H1 (cell line): ENCODE measurements at regions not wholly inside any gene's neighbourhood (a gene's known extent, or its start where the extent isn't known, plus 50 kb on each side); places are given as distances from the start of the nearest gene placed in this dataset.

Source experiments
- CTCF ChIA-PET: fragments of 300-600 bp; sonication (Branson Sonifier 250); formaldehyde crosslinking; loops from one replicate; lab custom pipeline; 2021; ENCODE audit not compliant: partially characterized antibody; lab: Charles Lee
- POLR2A ChIA-PET: fragments of 300-600 bp; sonication (Branson Sonifier 250); formaldehyde crosslinking; loops from one replicate; lab custom pipeline; 2021; ENCODE audit warnings: inconsistent platforms; ENCODE audit not compliant: partially characterized antibody; lab: Charles Lee
- DNase-seq, 2 experiments: peaks; one replicate each; pipeline versions ENCODE4 v3.0.0 to v3.0.0-alpha.2; 2010 to 2022; ENCODE audit warnings: low spot score in 2 of 2, low read depth in 1 of 2, mixed read lengths in 1 of 2
- FAIRE-seq: peaks from 2 replicates; lab custom pipeline; 2011; peaks lifted over from hg19 to GRCh38; lab: Jason Lieb, UNC
- H2AFZ ChIP-seq: 2 replicates; pipeline ENCODE4 v1.8.1; 2012; ENCODE audit warnings: low read length, inconsistent platforms
- H2AK5ac ChIP-seq: 2 replicates; pipeline ENCODE4 v1.6.1; 2013; ENCODE audit warnings: low read depth, low read length
- H2BK120ac ChIP-seq: replicated peaks from 2 replicates; pipeline ENCODE3; 2013; ENCODE audit warnings: low read depth, low read length, inconsistent platforms
- H2BK12ac ChIP-seq: 2 replicates; pipeline ENCODE4 v1.6.1; 2013; ENCODE audit warnings: low read depth, low read length
- H2BK15ac ChIP-seq: 2 replicates; pipeline ENCODE4 v1.6.1; 2013; ENCODE audit warnings: low read length
- H2BK20ac ChIP-seq: 2 replicates; pipeline ENCODE4 v1.6.1; 2013; ENCODE audit warnings: low read length
- H2BK5ac ChIP-seq: 2 replicates; pipeline ENCODE4 v1.6.1; 2013; ENCODE audit warnings: low read depth, low read length
- H3K14ac ChIP-seq: 2 replicates; pipeline ENCODE4 v1.6.1; 2013; ENCODE audit warnings: inconsistent platforms; ENCODE audit not compliant: insufficient read length
- H3K18ac ChIP-seq: 2 replicates; pipeline ENCODE4 v1.6.1; 2013; ENCODE audit warnings: low read length; ENCODE audit errors: extremely low read depth
- H3K23ac ChIP-seq: 2 replicates; pipeline ENCODE4 v1.6.1; 2013; ENCODE audit warnings: inconsistent platforms; ENCODE audit not compliant: insufficient read length
- H3K23me2 ChIP-seq: 2 replicates; pipeline ENCODE4 v1.6.1; 2013; ENCODE audit warnings: low read depth, low read length
- H3K27ac ChIP-seq: 2 replicates; pipeline ENCODE4 v1.6.1; 2011; ENCODE audit warnings: low read depth, low read length, inconsistent platforms
- H3K27me3 ChIP-seq, 4 experiments: replicated peaks in 1 of 4; 1 replicate in 1 of 4; 2 replicates in 3 of 4; pipeline versions ENCODE4 v1.6.1 to v1.8.1; 2011 to 2013; ENCODE audit warnings: low read length in 3 of 4, mild to moderate bottlenecking in 3 of 4, inconsistent platforms in 2 of 4, mixed read lengths in 2 of 4, moderate library complexity in 1 of 4; ENCODE audit not compliant: control insufficient read depth in 3 of 4, insufficient read depth in 3 of 4; ENCODE audit errors: extremely low read depth in 1 of 4
- H3K36me3 ChIP-seq, 4 experiments: 2 replicates each; pipeline versions ENCODE4 v1.6.1 to v1.8.1; 2011 to 2013; ENCODE audit warnings: mild to moderate bottlenecking in 4 of 4, low read length in 3 of 4, moderate library complexity in 2 of 4, control low read depth in 1 of 4, inconsistent platforms in 1 of 4; ENCODE audit not compliant: insufficient read depth in 4 of 4, control insufficient read depth in 2 of 4
- H3K4ac ChIP-seq: replicated peaks from 2 replicates; pipeline ENCODE3; 2013; ENCODE audit warnings: low read length, low read depth, mixed read lengths, inconsistent platforms; ENCODE audit not compliant: insufficient read length
- H3K4me1 ChIP-seq, 4 experiments: replicated peaks in 1 of 4; 1 replicate in 1 of 4; 2 replicates in 3 of 4; pipeline versions ENCODE4 v1.6.1 to v1.8.1; 2011 to 2013; ENCODE audit warnings: low read length in 3 of 4, inconsistent platforms in 2 of 4, mixed read lengths in 1 of 4; ENCODE audit not compliant: insufficient read depth in 4 of 4, control insufficient read depth in 3 of 4
- H3K4me2 ChIP-seq, 2 experiments: 2 replicates each; pipeline versions ENCODE4 v1.6.1 to v1.8.1; 2011 to 2013; ENCODE audit warnings: low read depth in 2 of 2, low read length in 2 of 2, control low read depth in 1 of 2, inconsistent platforms in 1 of 2, mild to moderate bottlenecking in 1 of 2; ENCODE audit not compliant: insufficient read depth in 1 of 2
- H3K4me3 ChIP-seq, 4 experiments: fragments of 200-600, 300-600 bp in 1 of 4; sonication (generic), shearing (Covaris generic), sonication (Bioruptor Twin) in 1 of 4; 2 replicates each; pipeline versions ENCODE4 v1.5.1 to v1.8.1; 2011 to 2016; ENCODE audit warnings: low read length in 4 of 4, low read depth in 3 of 4, control low read depth in 2 of 4, inconsistent platforms in 2 of 4, mild to moderate bottlenecking in 2 of 4, mixed read lengths in 1 of 4, moderate library complexity in 1 of 4; ENCODE audit not compliant: insufficient read depth in 2 of 4; ENCODE audit errors: extremely low read depth in 1 of 4
- H3K56ac ChIP-seq: replicated peaks from 2 replicates; pipeline ENCODE3; 2013; ENCODE audit warnings: low read depth, mild to moderate bottlenecking, mixed read lengths, low read length, inconsistent platforms; ENCODE audit not compliant: insufficient read length
- H3K79me1 ChIP-seq: 2 replicates; pipeline ENCODE4 v1.6.1; 2013; ENCODE audit warnings: low read depth, low read length, control low read depth
- H3K79me2 ChIP-seq, 2 experiments: 2 replicates each; pipeline versions ENCODE4 v1.6.1 to v1.8.1; 2012 to 2013; ENCODE audit warnings: low read length in 2 of 2, mild to moderate bottlenecking in 2 of 2, inconsistent platforms in 1 of 2; ENCODE audit not compliant: insufficient read depth in 2 of 2, control insufficient read depth in 1 of 2
- H3K9ac ChIP-seq, 4 experiments: replicated peaks in 1 of 4; 1 replicate in 1 of 4; 2 replicates in 3 of 4; pipeline versions ENCODE4 v1.6.1 to v1.8.1; 2011 to 2013; ENCODE audit warnings: low read depth in 3 of 4, low read length in 3 of 4, control low read depth in 2 of 4, mild to moderate bottlenecking in 2 of 4, moderate library complexity in 2 of 4, inconsistent platforms in 1 of 4; ENCODE audit errors: extremely low read depth in 1 of 4
- H3K9me3 ChIP-seq, 2 experiments: 2 replicates each; pipeline versions ENCODE4 v1.6.1 to v1.8.1; 2012 to 2013; ENCODE audit warnings: mild to moderate bottlenecking in 2 of 2, moderate library complexity in 2 of 2, control low read depth in 1 of 2, inconsistent platforms in 1 of 2, low read depth in 1 of 2, low read length in 1 of 2, mixed read lengths in 1 of 2; ENCODE audit not compliant: insufficient read depth in 2 of 2
- H4K20me1 ChIP-seq, 2 experiments: replicated peaks in 1 of 2; 2 replicates each; pipeline versions ENCODE3 to v1.8.1; 2011 to 2013; ENCODE audit warnings: inconsistent platforms in 2 of 2, low read length in 2 of 2, mild to moderate bottlenecking in 1 of 2; ENCODE audit not compliant: insufficient read depth in 2 of 2, control insufficient read depth in 1 of 2
- H4K5ac ChIP-seq: 2 replicates; pipeline ENCODE4 v1.6.1; 2013; ENCODE audit warnings: low read length, low read depth, mixed read lengths, inconsistent platforms; ENCODE audit not compliant: insufficient read length
- H4K8ac ChIP-seq: 2 replicates; pipeline ENCODE4 v1.8.0; 2013; ENCODE audit warnings: mild to moderate bottlenecking, moderate library complexity, low read length, inconsistent platforms; ENCODE audit not compliant: insufficient read depth; ENCODE audit errors: extremely low read depth
- H4K91ac ChIP-seq: replicated peaks from 2 replicates; pipeline ENCODE3; 2013; ENCODE audit warnings: low read length, mixed read lengths, inconsistent platforms; ENCODE audit not compliant: insufficient read length
- EGR1 ChIP-seq: IDR thresholded peaks from 2 replicates; pipeline ENCODE4 v1.6.1; 2011; ENCODE audit warnings: low read depth, low read length, borderline replicate concordance
- SP1 ChIP-seq: IDR thresholded peaks from 2 replicates; pipeline ENCODE4 v1.6.1; 2011; ENCODE audit warnings: low read depth, low read length
- SRF ChIP-seq: IDR thresholded peaks from 2 replicates; pipeline ENCODE4 v1.6.1; 2011; ENCODE audit warnings: mild to moderate bottlenecking, low read depth, low read length, moderate library complexity
- TBP ChIP-seq: IDR thresholded peaks from 2 replicates; pipeline ENCODE4 v1.6.1; 2011; ENCODE audit warnings: low read depth, low read length, improper control_type of control experiment
- WGBS, 2 experiments: shearing (Covaris generic) in 1 of 2; methylation state at CpG; one replicate each; pipeline versions ENCODE4 v1.1.6 to v1.1.7; 2013 to 2015; ENCODE audit warnings: low lambda C conversion rate in 2 of 2, mixed read lengths in 2 of 2, inconsistent platforms in 1 of 2, low coverage in 1 of 2, missing lambda C conversion rate in 1 of 2; ENCODE audit not compliant: insufficient replicate concordance in 2 of 2, insufficient coverage in 1 of 2, insufficient read length in 1 of 2; ENCODE audit errors: extremely low coverage in 1 of 2, missing lambda C conversion rate in 1 of 2; 5-methylcytosine and 5-hydroxymethylcytosine counted together

- no peak overlapping the region for H3K14ac ChIP-seq
- no peak overlapping the region for H2BK12ac ChIP-seq
- H3K36me3 ChIP-seq = no peaks in the 10 kb centered on the region; a peak in 1 of 8 replicates
- H2BK5ac ChIP-seq = no peak overlapping the region
- no peak overlapping the region for H4K5ac ChIP-seq
- no peak overlapping the region for H3K4me3 ChIP-seq
- H2BK20ac ChIP-seq = no peak overlapping the region
- DNase-seq = no peak
- H3K4me1 ChIP-seq = no peaks in the 10 kb centered on the region
- no peak overlapping the region for H2AK5ac ChIP-seq
- H2AFZ ChIP-seq = no peak overlapping the region
- no peak overlapping the region for H3K9ac ChIP-seq
- no peak overlapping the region for H2BK120ac ChIP-seq
- CTCF ChIA-PET = no interaction called here
- no peak overlapping the region for H3K4ac ChIP-seq
- WGBS, 2 experiments = 87% methylated on average over 3 of the region's 3 CpGs; no CpG with 5 or more reads in 1 of the 2 experiments
- no peak overlapping the region for H3K27ac ChIP-seq
- H3K79me2 ChIP-seq = no peaks in the 10 kb centered on the region
- H4K8ac ChIP-seq = no peak overlapping the region
- no peaks in the 10 kb centered on the region for H4K20me1 ChIP-seq
- H3K9me3 ChIP-seq = no peaks in the 10 kb centered on the region
- H3K79me1 ChIP-seq = no peaks in the 10 kb centered on the region
- no peak overlapping the region for H3K4me2 ChIP-seq
- POLR2A ChIA-PET = no interaction called here
- no peaks in the 10 kb centered on the region; a peak in 1 of 7 replicates for H3K27me3 ChIP-seq
- H3K56ac ChIP-seq = no peak overlapping the region
- H4K91ac ChIP-seq = no peak overlapping the region
- no peak overlapping the region for H3K18ac ChIP-seq
- peaks cover 3% of the 10 kb centered on the region; the same call in 1 of the 2 replicates for H3K23me2 ChIP-seq
- no peak for FAIRE-seq
- H2BK15ac ChIP-seq = no peak overlapping the region
- no peak overlapping the region for H3K23ac ChIP-seq
- TF ChIP-seq TBP (no peak), EGR1 (no peak), SRF (no peak), SP1 (no peak)
These were observed 282.4 kb upstream of the DYNLRB2 start for GRCh38 chr16:80258407-80258806.
